GM03348 (cell line): ENCODE measurements at regions not wholly inside any gene's neighbourhood (a gene's known extent, or its start where the extent isn't known, plus 50 kb on each side); places are given as distances from the start of the nearest gene placed in this dataset.

Experiments
- DNase-seq: peaks from one replicate; pipeline ENCODE4 v3.0.0; 2012; ENCODE audit warnings: low spot score

DNA sequence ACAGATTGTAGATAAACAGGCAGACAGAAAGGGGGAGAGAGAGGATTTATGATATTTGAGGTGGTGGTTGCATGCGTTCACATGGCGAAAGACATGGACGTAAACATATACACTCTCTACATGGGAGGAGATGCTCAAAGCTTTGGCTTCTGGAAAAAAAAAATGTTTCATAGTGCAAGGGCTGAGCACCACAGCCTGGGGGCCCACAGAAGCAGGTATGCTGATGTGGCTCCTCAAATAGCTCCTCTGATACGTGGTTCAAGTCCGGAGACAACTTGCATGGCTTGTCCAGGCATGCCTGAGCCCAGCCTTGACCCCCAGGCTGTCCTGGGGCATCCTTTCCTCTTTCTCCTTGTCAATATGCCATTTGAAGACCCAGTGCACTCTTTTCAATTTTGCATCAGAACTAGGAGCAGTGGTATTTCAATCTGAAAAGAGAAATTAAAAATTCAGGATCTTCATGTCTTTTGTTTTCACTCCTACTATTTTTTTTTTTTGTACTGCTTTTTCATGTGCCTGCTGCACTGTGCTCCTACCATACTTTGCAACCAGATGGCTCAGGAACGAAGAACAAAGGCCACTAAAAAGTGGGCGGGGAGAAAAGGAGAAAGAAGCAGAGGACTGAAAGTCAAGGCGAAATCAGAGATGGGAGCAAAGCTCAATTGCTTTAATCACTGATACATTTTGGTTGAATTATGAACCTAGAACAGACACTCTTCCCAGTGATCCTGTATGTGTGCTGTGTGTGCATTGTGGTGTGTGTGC is 495.7 kb upstream of the TCF4 start:
- no peak for DNase-seq

- peak; percentile 16 for DNase-seq
These were observed 495.1 kb upstream of the TCF4 start for GRCh38 chr18:56083097-56083521.

DNA sequence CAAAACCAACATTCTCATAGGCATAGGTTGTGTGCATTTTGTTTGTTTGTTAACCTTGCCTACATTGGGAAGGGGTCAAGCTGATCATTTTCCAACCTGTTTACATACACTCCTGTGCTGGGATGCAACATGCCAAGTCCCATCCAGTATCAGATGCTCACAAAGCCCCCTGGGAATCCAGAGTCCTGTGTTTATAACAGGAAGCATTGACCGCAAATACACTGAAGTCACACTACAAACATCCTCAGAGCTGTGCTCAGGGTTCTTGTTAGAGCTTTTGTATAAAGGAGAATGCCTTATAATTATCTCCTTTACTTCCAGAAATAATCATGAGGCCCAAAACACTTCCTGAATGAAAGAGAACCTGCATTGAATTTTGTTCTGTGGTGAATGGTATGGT is 488.7 kb upstream of the TCF4 start:
- DNase-seq: no peak

- DNase-seq: no peak
These were observed 480.7 kb upstream of the TCF4 start for GRCh38 chr18:56068701-56069100.

DNA sequence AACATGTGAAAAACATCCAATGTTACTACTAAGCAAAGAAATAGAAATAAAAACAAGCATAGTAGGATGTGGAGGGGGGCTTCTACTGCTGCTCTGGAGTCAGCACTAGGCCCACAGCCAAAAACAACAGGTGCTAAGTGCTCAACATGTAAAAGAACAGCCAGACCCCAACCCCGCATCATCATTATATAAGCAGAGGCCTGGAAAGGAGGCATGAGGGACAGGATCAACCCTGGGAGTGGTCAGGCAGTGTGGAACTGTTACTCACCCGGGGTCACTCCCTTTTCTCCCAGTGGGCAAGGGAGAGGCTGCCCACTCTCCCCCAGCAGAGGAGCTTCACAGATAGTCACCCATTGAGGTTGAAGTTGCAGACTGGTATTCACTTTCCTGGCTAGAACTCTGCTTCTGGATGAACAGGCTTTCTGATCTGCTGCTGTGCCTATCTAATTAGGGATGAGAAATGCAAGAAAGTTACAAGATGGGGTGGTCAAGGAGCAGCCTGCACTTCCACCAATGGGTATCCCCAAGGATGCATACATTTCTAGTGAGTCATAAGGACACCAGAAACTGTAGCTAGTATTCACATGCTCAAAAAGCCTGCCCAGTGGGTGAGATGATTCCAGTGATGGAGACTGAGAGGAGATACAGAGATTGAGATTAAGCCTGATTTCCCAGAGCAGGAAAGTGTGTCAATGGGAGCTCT is 480.1 kb upstream of the TCF4 start:
- DNase-seq: peak; percentile 67

GRCh38 chr18:56067214-56067894 is 479.4 kb upstream of the TCF4 start:
- peak; percentile 59 for DNase-seq

DNA sequence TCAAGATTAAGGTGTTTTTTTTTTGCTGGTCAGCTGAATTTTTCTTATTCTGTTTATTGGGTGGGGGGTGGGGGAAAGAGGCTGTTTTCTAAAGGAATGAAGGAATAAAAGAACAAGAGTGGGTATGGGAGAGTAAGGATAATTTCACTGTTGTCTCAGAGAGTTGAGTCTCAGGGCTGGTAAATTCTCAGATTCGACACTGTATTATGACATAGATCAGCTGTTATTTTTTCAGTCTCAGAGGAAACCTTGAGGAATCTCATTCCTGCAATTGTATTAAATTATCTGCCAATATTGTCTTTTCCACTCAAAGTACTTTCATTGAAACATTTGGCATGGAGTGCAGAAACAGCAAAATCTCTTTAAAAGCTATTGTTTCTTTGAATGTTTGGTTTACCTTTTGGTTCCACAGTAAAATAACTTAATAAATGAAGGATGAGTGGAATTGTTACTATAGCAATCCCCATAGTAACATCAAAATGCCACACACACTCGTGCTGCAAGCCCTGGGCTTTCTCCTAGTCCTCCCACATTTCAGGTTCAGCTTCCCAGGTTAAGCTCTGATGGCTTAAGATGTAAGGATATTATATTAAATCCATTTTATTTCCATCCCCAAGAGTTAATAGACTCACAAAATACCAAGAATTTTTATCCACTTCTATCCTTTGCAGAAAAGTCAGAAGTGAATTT is 478.7 kb upstream of the TCF4 start:
- no peak for DNase-seq

DNA sequence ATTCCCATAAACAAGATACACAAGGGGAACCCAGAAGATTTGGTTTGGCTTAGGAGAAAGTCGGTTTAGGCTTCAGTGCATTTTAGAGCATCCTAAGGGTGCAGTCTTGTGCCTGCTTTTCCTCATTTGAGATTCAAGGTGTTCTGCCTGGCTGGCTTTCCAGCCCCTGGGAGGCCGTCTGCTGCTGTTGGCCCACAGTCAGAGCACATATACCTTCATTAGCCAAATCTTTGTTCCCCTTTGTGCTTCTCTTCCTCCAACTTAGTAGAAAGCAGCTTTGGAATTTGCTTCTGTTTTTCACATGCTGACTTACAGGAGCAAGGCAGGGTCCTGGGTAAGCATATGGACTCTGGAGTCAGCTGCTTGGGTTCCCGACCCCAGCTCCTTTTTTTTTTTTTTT is 477.1 kb upstream of the TCF4 start:
- DNase-seq: no peak

DNA sequence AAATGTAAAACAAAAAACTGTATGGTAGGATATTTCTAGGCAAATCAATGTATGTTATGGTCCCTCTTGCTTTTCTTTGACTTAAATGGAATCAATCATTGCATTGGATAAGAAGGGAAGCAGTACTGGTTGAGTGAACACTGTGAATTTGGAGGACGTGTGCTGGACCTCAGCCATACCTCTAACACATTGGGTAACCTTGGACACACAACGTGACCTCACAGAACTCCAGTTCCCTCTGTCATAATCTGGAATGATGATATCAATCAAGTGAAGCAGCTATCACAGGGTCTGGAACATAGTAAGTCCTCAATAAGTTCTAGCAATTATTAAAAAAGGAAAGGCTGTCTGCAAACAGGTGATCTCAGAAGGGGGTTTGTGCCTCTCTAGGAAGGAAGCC is 474.9 kb upstream of the TCF4 start:
- DNase-seq: no peak

DNA sequence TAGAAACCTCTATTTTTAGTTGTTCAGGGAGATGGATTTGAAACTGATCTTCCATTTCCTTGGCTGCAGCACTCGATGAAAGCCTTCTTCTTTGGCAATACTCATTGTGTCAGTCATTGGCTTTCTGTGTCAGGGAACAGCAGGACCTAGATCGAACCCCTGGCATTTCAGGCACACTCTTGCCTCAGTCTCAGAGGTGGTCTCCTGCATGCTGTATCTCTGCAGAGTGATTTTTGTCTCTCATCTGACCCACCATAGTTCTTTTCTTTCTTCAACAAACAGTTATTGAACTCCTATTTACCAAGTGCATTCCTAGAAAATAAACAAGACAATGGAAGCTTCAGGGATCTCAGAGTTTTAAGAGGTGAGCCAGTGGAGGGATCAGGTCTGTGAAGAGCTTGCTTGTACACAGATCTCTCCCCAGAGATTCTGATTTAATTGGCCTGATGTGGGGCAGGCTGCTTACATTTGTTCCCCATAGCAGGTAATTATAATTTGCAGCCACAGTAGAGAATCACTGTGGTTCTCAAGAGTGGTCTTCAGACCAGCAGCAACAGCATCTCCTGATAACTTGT is 473.1 kb upstream of the TCF4 start:
- no peak for DNase-seq

DNA sequence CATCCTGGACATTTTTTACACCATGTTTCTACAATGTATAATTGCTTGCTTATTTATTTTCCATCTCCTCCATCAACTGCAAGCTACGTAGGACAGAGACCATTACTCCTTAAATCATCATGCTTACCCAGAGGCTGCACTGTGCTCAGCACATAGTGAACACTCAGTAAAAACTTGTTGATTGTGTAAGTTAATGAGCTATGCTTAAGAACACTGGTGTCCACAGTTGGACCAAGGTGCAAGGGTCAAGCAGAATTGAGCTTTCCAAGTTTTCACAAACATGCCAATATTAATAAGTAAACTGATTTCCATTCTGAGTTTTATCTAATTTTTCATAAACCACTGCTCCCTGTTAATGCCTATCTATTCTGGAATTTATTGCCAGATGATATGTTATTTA is 464.2 kb upstream of the TCF4 start:
- DNase-seq: no peak

GRCh38 chr18:56044239-56044638 is 456.2 kb upstream of the TCF4 start:
- no peak for DNase-seq

DNA sequence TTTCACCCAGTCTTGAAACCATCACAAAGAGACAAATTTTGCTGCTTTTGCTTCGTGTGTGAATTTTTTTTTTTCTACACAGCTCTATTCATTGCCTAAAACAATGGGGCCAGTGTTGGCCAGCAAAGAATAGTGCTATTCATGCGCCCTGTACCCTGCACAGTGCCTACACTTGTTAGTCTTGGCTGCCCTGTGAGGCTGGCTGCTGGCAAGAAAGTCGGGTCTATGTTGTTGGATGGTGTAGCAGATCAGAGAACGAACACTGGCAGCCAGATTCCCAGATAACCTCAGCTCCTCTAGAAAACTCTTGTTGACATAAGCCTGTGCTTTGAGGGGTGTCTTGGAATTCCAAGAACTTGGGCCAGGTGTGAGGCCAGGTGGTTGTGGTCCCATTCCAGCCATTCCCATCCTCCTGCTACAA is 455.7 kb upstream of the TCF4 start:
- DNase-seq: no peak

GRCh38 chr18:56042915-56043536 is 455.0 kb upstream of the TCF4 start:
- DNase-seq: no peak

GRCh38 chr18:56038171-56039030 is 450.4 kb upstream of the TCF4 start:
- DNase-seq: no peak

- no peak for DNase-seq
These were observed 448.7 kb upstream of the TCF4 start for GRCh38 chr18:56036741-56037140.

DNA sequence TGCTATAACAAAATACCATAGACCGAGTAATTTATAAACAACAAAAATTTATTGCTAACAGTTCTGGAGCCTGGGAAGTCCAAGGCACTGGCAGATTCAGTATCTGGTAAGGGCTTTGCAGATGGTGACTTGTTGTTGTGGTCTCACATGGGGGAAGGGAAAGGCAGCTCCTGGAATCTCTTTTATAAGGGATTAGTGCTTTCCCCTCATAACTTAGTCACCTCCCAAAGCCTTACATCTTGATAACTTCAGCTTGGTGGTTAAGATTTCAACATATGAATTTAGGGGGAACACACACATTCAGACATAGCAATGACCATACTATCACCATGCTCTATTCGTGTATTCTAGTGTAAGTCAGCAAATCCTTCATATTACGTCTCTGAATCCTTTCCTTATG is 447.6 kb upstream of the TCF4 start:
- DNase-seq: no peak

GRCh38 chr18:56034949-56035348 is 447.0 kb upstream of the TCF4 start:
- no peak for DNase-seq

GRCh38 chr18:56030060-56030459 is 442.1 kb upstream of the TCF4 start:
- DNase-seq: no peak

GRCh38 chr18:56028514-56028913 is 440.5 kb upstream of the TCF4 start:
- peak; percentile 11 for DNase-seq

- no peak for DNase-seq
These were observed 438.5 kb upstream of the TCF4 start for GRCh38 chr18:56026509-56026908.
